ENCODE measurements at regions not wholly inside any gene's neighbourhood (a gene's known extent, or its start where the extent isn't known, plus 50 kb on each side); places are given as distances from the start of the nearest gene placed in this dataset.
"Not testable (repeated sequence)": the region's sequence is repeated elsewhere in the genome, so short reads cannot be mapped to it uniquely, and the experiment has no call there.

GRCh38 chr9:106149956-106150355 is 455.6 kb downstream of the TMEM38B start:
- H3K27ac Mint-ChIP-seq = no peak overlapping the region
- no peaks in the 10 kb centered on the region for H3K27me3 Mint-ChIP-seq (ENCODE audit: low read depth in 3 of 3)
- no peaks in the 10 kb centered on the region for H3K9me3 Mint-ChIP-seq
- peaks cover 10 to 22% of the 10 kb centered on the region in 2 donors for H3K4me1 Mint-ChIP-seq
- no peaks in the 10 kb centered on the region for H3K36me3 Mint-ChIP-seq
- H3K4me3 Mint-ChIP-seq = no peak overlapping the region
- no peak for DNase-seq

GRCh38 chr9:106156465-106156864 is 462.1 kb downstream of the TMEM38B start:
- H3K36me3 Mint-ChIP-seq = peaks cover 0 to 3% (median 3%) of the 10 kb centered on the region in 3 donors
- peaks cover 25 to 52% of the 10 kb centered on the region in 2 donors for H3K4me1 Mint-ChIP-seq
- peak in 1 of 3 donors; percentile 4 for DNase-seq
- H3K27me3 Mint-ChIP-seq (ENCODE audit: low read depth in 3 of 3) = peaks cover 0 to 2% (median 2%) of the 10 kb centered on the region in 3 donors
- H3K27ac Mint-ChIP-seq = peak overlapping the region in 4 of 6 donors; percentile 5 to 75 (median 46)
- peak overlapping the region; percentile 6 to 42 (median 12) for H3K4me3 Mint-ChIP-seq
- peaks cover 0 to 6% (median under 1%) of the 10 kb centered on the region in 6 donors for H3K9me3 Mint-ChIP-seq

GRCh38 chr9:106172265-106172664 is 477.9 kb downstream of the TMEM38B start:
- peaks cover 0 to 6% (median 0%) of the 10 kb centered on the region in 6 donors for H3K9me3 Mint-ChIP-seq
- H3K36me3 Mint-ChIP-seq = peaks cover 0 to 2% (median 0%) of the 10 kb centered on the region in 3 donors
- H3K27ac Mint-ChIP-seq = no peak overlapping the region
- peaks cover 0 to 5% (median 0%) of the 10 kb centered on the region in 3 donors for H3K27me3 Mint-ChIP-seq (ENCODE audit: low read depth in 3 of 3)
- no peak for DNase-seq
- H3K4me3 Mint-ChIP-seq = no peak overlapping the region
- no peaks in the 10 kb centered on the region for H3K4me1 Mint-ChIP-seq

GRCh38 chr9:106174346-106174745 is 480.0 kb downstream of the TMEM38B start:
- H3K4me1 Mint-ChIP-seq = no peaks in the 10 kb centered on the region
- peaks cover 0 to 5% (median 0%) of the 10 kb centered on the region in 3 donors for H3K27me3 Mint-ChIP-seq (ENCODE audit: low read depth in 3 of 3)

GRCh38 chr9:106177216-106177615 is 482.9 kb downstream of the TMEM38B start:
- no peak overlapping the region for H3K4me3 Mint-ChIP-seq
- peaks cover 0 to 4% (median 0%) of the 10 kb centered on the region in 6 donors for H3K9me3 Mint-ChIP-seq
- peaks cover 0 to 4% (median 2%) of the 10 kb centered on the region in 3 donors for H3K27me3 Mint-ChIP-seq (ENCODE audit: low read depth in 3 of 3)
- H3K4me1 Mint-ChIP-seq = no peaks in the 10 kb centered on the region
- peaks cover 0 to 3% (median 0%) of the 10 kb centered on the region in 3 donors for H3K36me3 Mint-ChIP-seq
- no peak overlapping the region for H3K27ac Mint-ChIP-seq
- no peak for DNase-seq

More at GRCh38 chr9:106174346-106174745, 480.0 kb downstream of the TMEM38B start:
- DNase-seq = no peak
- Mint-ChIP-seq H3K36me3 (peaks cover 0 to 3% (median 0%) of the 10 kb centered on the region in 3 donors), H3K27ac (no peak overlapping the region), H3K9me3 (peaks cover 0 to 8% (median 0%) of the 10 kb centered on the region in 6 donors), H3K4me3 (no peak overlapping the region)

GRCh38 chr9:106179191-106179590 is 484.9 kb downstream of the TMEM38B start:
- DNase-seq = no peak
- Mint-ChIP-seq H3K27me3 (ENCODE audit: low read depth in 3 of 3) (peaks cover 0 to 4% (median 2%) of the 10 kb centered on the region in 3 donors), H3K4me3 (no peak overlapping the region), H3K4me1 (no peaks in the 10 kb centered on the region), H3K9me3 (peaks cover 0 to 4% (median 0%) of the 10 kb centered on the region in 6 donors), H3K27ac (peak overlapping the region in 1 of 6 donors; percentile 8), H3K36me3 (peaks cover 0 to 3% (median 0%) of the 10 kb centered on the region in 3 donors)

GRCh38 chr9:106203815-106204516 is 509.6 kb downstream of the TMEM38B start:
- Mint-ChIP-seq H3K36me3 (peaks cover 11 to 22% (median 14%) of the 10 kb centered on the region in 3 donors), H3K27ac (peak overlapping the region in 5 of 6 donors; percentile 35 to 82 (median 72)), H3K9me3 (peaks cover 8 to 39% (median 31%) of the 10 kb centered on the region in 6 donors), H3K4me3 (peak overlapping the region; percentile 9 to 63 (median 34)), H3K4me1 (peaks cover 37 to 52% of the 10 kb centered on the region in 2 donors)
- not testable (repeated sequence) for H3K27me3 Mint-ChIP-seq (ENCODE audit: low read depth in 3 of 3)
- DNase-seq = peak; percentile 33 to 56 (median 38)

GRCh38 chr9:106207298-106207697 is 513.0 kb downstream of the TMEM38B start:
- Mint-ChIP-seq H3K4me3 (peak overlapping the region in 3 of 5 donors; percentile 13 to 61 (median 33)), H3K36me3 (peaks cover 7 to 15% (median 7%) of the 10 kb centered on the region in 3 donors), H3K27me3 (ENCODE audit: low read depth in 3 of 3) (no peaks in the 10 kb centered on the region), H3K9me3 (peaks cover 5 to 16% (median 8%) of the 10 kb centered on the region in 6 donors), H3K4me1 (peaks cover 37 to 52% of the 10 kb centered on the region in 2 donors), H3K27ac (peak overlapping the region in 4 of 6 donors; percentile 22 to 61 (median 40))
- peak; percentile 8 to 35 (median 11) for DNase-seq

- Mint-ChIP-seq H3K36me3 (no peaks in the 10 kb centered on the region), H3K4me1 (peaks cover 9 to 12% of the 10 kb centered on the region in 2 donors), H3K4me3 (no peak overlapping the region), H3K27me3 (ENCODE audit: low read depth in 3 of 3) (no peaks in the 10 kb centered on the region), H3K27ac (peak overlapping the region in 1 of 6 donors; percentile 43), H3K9me3 (no peaks in the 10 kb centered on the region)
- no peak for DNase-seq
Measured at GRCh38 chr9:106218427-106218826, 524.1 kb downstream of the TMEM38B start.

- Mint-ChIP-seq H3K4me3 (no peak overlapping the region), H3K36me3 (no peaks in the 10 kb centered on the region), H3K27me3 (ENCODE audit: low read depth in 3 of 3) (no peaks in the 10 kb centered on the region), H3K27ac (peak overlapping the region in 1 of 6 donors; percentile 43), H3K9me3 (no peaks in the 10 kb centered on the region), H3K4me1 (peaks cover 9 to 12% of the 10 kb centered on the region in 2 donors)
- DNase-seq = no peak
Measured at GRCh38 chr9:106218854-106219253, 524.5 kb downstream of the TMEM38B start.

- Mint-ChIP-seq H3K4me1 (peaks cover 9 to 12% of the 10 kb centered on the region in 2 donors), H3K9me3 (no peaks in the 10 kb centered on the region), H3K27ac (no peak overlapping the region), H3K4me3 (no peak overlapping the region), H3K27me3 (ENCODE audit: low read depth in 3 of 3) (no peaks in the 10 kb centered on the region), H3K36me3 (no peaks in the 10 kb centered on the region)
- DNase-seq = no peak
Measured at GRCh38 chr9:106220415-106220814, 526.1 kb downstream of the TMEM38B start.

GRCh38 chr9:106228861-106229260 is 534.5 kb downstream of the TMEM38B start:
- Mint-ChIP-seq H3K9me3 (peaks cover 0 to 12% (median 0%) of the 10 kb centered on the region in 6 donors), H3K27me3 (ENCODE audit: low read depth in 3 of 3) (peaks cover 0 to 4% (median 3%) of the 10 kb centered on the region in 3 donors), H3K4me1 (no peaks in the 10 kb centered on the region), H3K27ac (no peak overlapping the region), H3K4me3 (no peak overlapping the region), H3K36me3 (no peaks in the 10 kb centered on the region)
- DNase-seq = no peak

- no peak for DNase-seq
- Mint-ChIP-seq H3K4me3 (no peak overlapping the region), H3K27ac (no peak overlapping the region), H3K9me3 (peaks cover 0 to 13% (median 0%) of the 10 kb centered on the region in 6 donors), H3K4me1 (no peaks in the 10 kb centered on the region), H3K27me3 (ENCODE audit: low read depth in 3 of 3) (peaks cover 0 to 4% (median 3%) of the 10 kb centered on the region in 3 donors), H3K36me3 (no peaks in the 10 kb centered on the region)
Measured at GRCh38 chr9:106233116-106233515, 538.8 kb downstream of the TMEM38B start.

- DNase-seq; H3K4me3 Mint-ChIP-seq; H3K27me3 Mint-ChIP-seq (ENCODE audit: low read depth in 3 of 3); H3K27ac Mint-ChIP-seq; H3K4me1 Mint-ChIP-seq: not testable (repeated sequence)
- peaks cover 0 to 14% (median 3%) of the 10 kb centered on the region in 3 donors for H3K36me3 Mint-ChIP-seq
- H3K9me3 Mint-ChIP-seq = peaks cover 2 to 24% (median 14%) of the 10 kb centered on the region in 6 donors
Measured at GRCh38 chr9:106260908-106261307, 566.6 kb downstream of the TMEM38B start.

All from immature natural killer cell (primary cell).